ENCODE measurements at regions not wholly inside any gene's neighbourhood (a gene's known extent, or its start where the extent isn't known, plus 50 kb on each side); places are given as distances from the start of the nearest gene placed in this dataset.

GRCh38 chr6:169912266-169913095, 161.1 kb downstream of the ERMARD start:
- TF ChIP-seq TAF1 (IDR thresholded peaks at IDR 0.05; ENCODE audit: low read depth, low read length): no peak
- no peak for TF ChIP-seq POLR2AphosphoS5 (IDR thresholded peaks at IDR 0.05; ENCODE audit: low read depth, low read length)
- no peak for TF ChIP-seq POLR2A (IDR thresholded peaks at IDR 0.05; ENCODE audit: low read depth, low read length)
- no peak for TF ChIP-seq POU2F2 (IDR thresholded peaks at IDR 0.05; ENCODE audit: low read depth, low read length)
